CD14-positive monocyte (primary cell): ENCODE measurements at regions not wholly inside any gene's neighbourhood (a gene's known extent, or its start where the extent isn't known, plus 50 kb on each side); places are given as distances from the start of the nearest gene placed in this dataset.

Experiments used
- DNase-seq, 3 donors: peaks; one replicate each; pipeline ENCODE4 v3.0.0-alpha.2; 2011 to 2022
- H2AFZ ChIP-seq: 2 replicates; pipeline ENCODE4 v1.6.0; 2012; ENCODE audit warnings: mild to moderate bottlenecking, low read depth, low read length, inconsistent platforms; ENCODE audit not compliant: insufficient read depth, poor library complexity, severe bottlenecking
- H3K27ac ChIP-seq, 2 donors: 1 replicate in 1 of 2; 2 replicates in 1 of 2; pipeline ENCODE4 v1.5.1; 2012 to 2013; ENCODE audit warnings: low read length in 2 of 2, control low read depth in 1 of 2, inconsistent platforms in 1 of 2, low read depth in 1 of 2, mild to moderate bottlenecking in 1 of 2
- H3K27me3 ChIP-seq, 2 donors: one replicate each; pipeline versions ENCODE4 v1.6.0 to v1.6.1; 2011 to 2013; ENCODE audit warnings: low read length in 2 of 2; ENCODE audit not compliant: control insufficient read depth in 2 of 2, insufficient read depth in 2 of 2
- H3K36me3 ChIP-seq, 2 donors: replicated peaks in 1 of 2; 1 replicate in 1 of 2; 2 replicates in 1 of 2; pipeline versions ENCODE4 v1.5.1 to v1.6.1; 2012 to 2013; ENCODE audit warnings: low read length in 2 of 2, control low read depth in 1 of 2, inconsistent platforms in 1 of 2, mild to moderate bottlenecking in 1 of 2; ENCODE audit not compliant: insufficient read depth in 2 of 2, control insufficient read depth in 1 of 2
- H3K4me1 ChIP-seq, 2 donors: 1 replicate in 1 of 2; 2 replicates in 1 of 2; pipeline versions ENCODE4 v1.5.1 to v1.6.1; 2012 to 2013; ENCODE audit warnings: low read length in 2 of 2, control low read depth in 1 of 2, inconsistent platforms in 1 of 2, mild to moderate bottlenecking in 1 of 2, moderate library complexity in 1 of 2; ENCODE audit not compliant: insufficient read depth in 2 of 2, control insufficient read depth in 1 of 2
- H3K4me2 ChIP-seq: replicated peaks from 2 replicates; pipeline ENCODE3; 2012; ENCODE audit warnings: low read length, moderate library complexity, mild to moderate bottlenecking; ENCODE audit not compliant: poor library complexity, severe bottlenecking; ENCODE audit errors: extremely low read depth
- H3K4me3 ChIP-seq, 3 experiments: fragments of 200-600 bp in 1 of 3; sonication (generic) in 1 of 3; replicated peaks in 1 of 3; 1 replicate in 2 of 3; 2 replicates in 1 of 3; pipeline ENCODE4 v1.5.1; 2011 to 2013; ENCODE audit warnings: low read length in 3 of 3, mild to moderate bottlenecking in 3 of 3, control low read depth in 2 of 3, low read depth in 2 of 3, inconsistent platforms in 1 of 3, moderate library complexity in 1 of 3
- H3K79me2 ChIP-seq: 2 replicates; pipeline ENCODE4 v1.6.0; 2012; ENCODE audit warnings: mild to moderate bottlenecking, control low read depth, inconsistent platforms, low read length, moderate library complexity; ENCODE audit not compliant: insufficient read depth
- H3K9ac ChIP-seq: 2 replicates; pipeline ENCODE4 v1.6.0; 2017; ENCODE audit warnings: low read length, mild to moderate bottlenecking; ENCODE audit not compliant: insufficient read depth, poor library complexity, severe bottlenecking
- H3K9me3 ChIP-seq, 2 donors: replicated peaks in 1 of 2; 1 replicate in 1 of 2; 2 replicates in 1 of 2; pipeline versions ENCODE4 v1.5.1 to v1.6.1; 2012 to 2013; ENCODE audit warnings: low read length in 2 of 2, control low read depth in 1 of 2; ENCODE audit not compliant: control insufficient read depth in 1 of 2, insufficient read depth in 1 of 2
- H4K20me1 ChIP-seq: 2 replicates; pipeline ENCODE4 v1.6.0; 2012; ENCODE audit warnings: mild to moderate bottlenecking, low read length, control low read depth, moderate library complexity; ENCODE audit not compliant: insufficient read depth
- H3K27ac Mint-ChIP-seq, 7 donors: one replicate each; pipeline ENCODE4 v1.8.0; 2020; ENCODE audit warnings: mild to moderate bottlenecking in 7 of 7, mixed read lengths in 7 of 7, moderate library complexity in 6 of 7, inconsistent platforms in 2 of 7
- H3K27me3 Mint-ChIP-seq, 3 donors: one replicate each; pipeline ENCODE4 v1.8.0; 2021 to 2022; ENCODE audit warnings: low read depth in 3 of 3, mild to moderate bottlenecking in 3 of 3, mixed read lengths in 3 of 3, moderate library complexity in 3 of 3, inconsistent platforms in 1 of 3
- H3K36me3 Mint-ChIP-seq, 2 donors: one replicate each; pipeline ENCODE4 v1.8.0; 2020; ENCODE audit warnings: mixed read lengths in 2 of 2, inconsistent platforms in 1 of 2, mild to moderate bottlenecking in 1 of 2
- H3K4me1 Mint-ChIP-seq: one replicate; pipeline ENCODE4 v1.8.0; 2020; ENCODE audit warnings: mild to moderate bottlenecking, mixed read lengths
- H3K4me3 Mint-ChIP-seq, 2 donors: one replicate each; pipeline ENCODE4 v1.8.0; 2020; ENCODE audit warnings: mild to moderate bottlenecking in 2 of 2, mixed read lengths in 2 of 2, moderate library complexity in 1 of 2
- H3K9me3 Mint-ChIP-seq, 7 donors: one replicate each; pipeline ENCODE4 v1.8.0; 2020 to 2022; ENCODE audit warnings: mixed read lengths in 7 of 7, mild to moderate bottlenecking in 6 of 7, moderate library complexity in 6 of 7, inconsistent platforms in 2 of 7
- WGBS: methylation state at CpG from one replicate; pipeline ENCODE4 v1.1.5; 2013; ENCODE audit warnings: missing lambda C conversion rate; ENCODE audit not compliant: insufficient coverage; 5-methylcytosine and 5-hydroxymethylcytosine counted together
- intact Hi-C, 2 donors: fragments of 100-400 bp; cut with micrococcal nuclease; formaldehyde crosslinking; loops; one replicate each; pipeline versions ENCODE4 v1.15.0 to v1.15.1; 2023
- TF ChIP-seq, protein P1 (sequence below): fragments of 200-600 bp; IDR thresholded peaks from one replicate; pipeline ENCODE4 v1.8.0; 2022; ENCODE audit warnings: antibody characterized with exemption, mild to moderate bottlenecking

DNA sequence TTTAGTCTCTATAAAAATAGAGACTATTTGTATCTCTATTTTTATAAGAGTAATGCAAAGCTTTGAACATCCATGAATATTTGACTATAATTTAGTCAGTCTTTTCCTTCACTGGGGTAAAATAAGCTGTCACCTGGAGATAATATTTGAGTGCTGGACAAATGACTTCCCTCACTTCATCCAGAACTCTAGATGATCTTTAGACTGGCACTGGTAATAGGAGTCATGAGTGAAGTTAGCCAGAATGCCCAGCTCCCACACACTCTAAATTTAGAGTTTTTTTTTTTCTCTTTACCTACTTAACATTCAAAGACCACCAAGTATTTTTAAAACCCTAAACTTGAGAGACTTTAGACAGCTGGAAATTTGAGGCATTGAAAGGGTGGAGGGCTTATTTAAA is 100.7 kb downstream of the LSMEM1 start:
- no peaks in the 10 kb centered on the region for H3K36me3 ChIP-seq
- no peaks in the 10 kb centered on the region for H4K20me1 ChIP-seq
- H3K27ac ChIP-seq, result no peak overlapping the region
- no peak overlapping the region for H2AFZ ChIP-seq
- H3K4me2 ChIP-seq, result no peak overlapping the region
- DNase-seq, result no peak
- H3K36me3 Mint-ChIP-seq, result no peaks in the 10 kb centered on the region
- TF ChIP-seq, protein P1, sequence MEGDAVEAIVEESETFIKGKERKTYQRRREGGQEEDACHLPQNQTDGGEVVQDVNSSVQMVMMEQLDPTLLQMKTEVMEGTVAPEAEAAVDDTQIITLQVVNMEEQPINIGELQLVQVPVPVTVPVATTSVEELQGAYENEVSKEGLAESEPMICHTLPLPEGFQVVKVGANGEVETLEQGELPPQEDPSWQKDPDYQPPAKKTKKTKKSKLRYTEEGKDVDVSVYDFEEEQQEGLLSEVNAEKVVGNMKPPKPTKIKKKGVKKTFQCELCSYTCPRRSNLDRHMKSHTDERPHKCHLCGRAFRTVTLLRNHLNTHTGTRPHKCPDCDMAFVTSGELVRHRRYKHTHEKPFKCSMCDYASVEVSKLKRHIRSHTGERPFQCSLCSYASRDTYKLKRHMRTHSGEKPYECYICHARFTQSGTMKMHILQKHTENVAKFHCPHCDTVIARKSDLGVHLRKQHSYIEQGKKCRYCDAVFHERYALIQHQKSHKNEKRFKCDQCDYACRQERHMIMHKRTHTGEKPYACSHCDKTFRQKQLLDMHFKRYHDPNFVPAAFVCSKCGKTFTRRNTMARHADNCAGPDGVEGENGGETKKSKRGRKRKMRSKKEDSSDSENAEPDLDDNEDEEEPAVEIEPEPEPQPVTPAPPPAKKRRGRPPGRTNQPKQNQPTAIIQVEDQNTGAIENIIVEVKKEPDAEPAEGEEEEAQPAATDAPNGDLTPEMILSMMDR, result no peak
- no peak overlapping the region for H3K4me3 Mint-ChIP-seq
- no peaks in the 10 kb centered on the region for H3K27me3 ChIP-seq
- peaks cover 0 to 2% (median 0%) of the 10 kb centered on the region in 3 donors for H3K27me3 Mint-ChIP-seq
- no peak overlapping the region for H3K4me3 ChIP-seq
- no peaks in the 10 kb centered on the region for H3K4me1 Mint-ChIP-seq
- H3K27ac Mint-ChIP-seq, result no peak overlapping the region
- H3K4me1 ChIP-seq, result no peaks in the 10 kb centered on the region
- H3K9ac ChIP-seq, result no peak overlapping the region
- H3K9me3 ChIP-seq, result no peaks in the 10 kb centered on the region
- intact Hi-C loops, result no loop called here
- peaks cover 0 to 4% (median 1%) of the 10 kb centered on the region in 7 donors for H3K9me3 Mint-ChIP-seq
- no peaks in the 10 kb centered on the region for H3K79me2 ChIP-seq

DNA sequence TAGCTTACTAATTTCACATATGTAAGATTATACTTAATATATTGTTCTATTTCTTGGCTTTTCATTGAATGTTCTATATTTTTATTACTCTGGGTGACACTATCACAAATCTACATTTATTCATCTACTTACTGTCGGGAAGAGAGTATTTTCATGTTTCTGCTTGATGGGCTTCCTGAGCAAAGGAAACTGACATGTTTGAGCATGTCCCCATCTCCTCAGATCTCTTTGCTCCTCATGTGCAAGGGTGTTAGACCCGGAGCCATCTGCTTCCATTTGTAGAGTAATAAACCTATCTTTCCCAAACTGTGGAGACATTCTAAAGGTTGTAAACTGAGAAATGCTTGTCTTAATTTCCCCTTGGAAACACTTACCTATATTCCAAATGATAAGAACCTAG is 103.5 kb downstream of the LSMEM1 start:
- no peak overlapping the region for H3K27ac ChIP-seq
- no peaks in the 10 kb centered on the region for H3K36me3 ChIP-seq
- H3K4me3 ChIP-seq, result no peak overlapping the region
- peaks cover 0 to 2% (median 0%) of the 10 kb centered on the region in 3 donors for H3K27me3 Mint-ChIP-seq
- intact Hi-C loops, result no loop called here
- no peak for DNase-seq
- TF ChIP-seq, protein P1, result no peak
- no peaks in the 10 kb centered on the region for H3K27me3 ChIP-seq
- H3K36me3 Mint-ChIP-seq, result no peaks in the 10 kb centered on the region
- H3K9me3 Mint-ChIP-seq, result peaks cover 0 to 5% (median 1%) of the 10 kb centered on the region in 7 donors
- H3K4me2 ChIP-seq, result no peak overlapping the region
- no peaks in the 10 kb centered on the region for H4K20me1 ChIP-seq
- H3K79me2 ChIP-seq, result no peaks in the 10 kb centered on the region
- H3K4me1 Mint-ChIP-seq, result no peaks in the 10 kb centered on the region
- no peaks in the 10 kb centered on the region for H3K4me1 ChIP-seq
- peaks cover 0 to 11% of the 10 kb centered on the region in 2 donors for H3K9me3 ChIP-seq
- H2AFZ ChIP-seq, result no peak overlapping the region
- no peak overlapping the region for H3K27ac Mint-ChIP-seq
- H3K4me3 Mint-ChIP-seq, result no peak overlapping the region
- H3K9ac ChIP-seq, result no peak overlapping the region
- no CpG with 5 or more reads among the region's 2 CpGs for whole genome bisulfite sequencing
